Uterus (tissue), 3 donors: ENCODE measurements at regions not wholly inside any gene's neighbourhood (a gene's known extent, or its start where the extent isn't known, plus 50 kb on each side); places are given as distances from the start of the nearest gene placed in this dataset.

Experiments used
- DNase-seq, 2 donors: peaks; one replicate each; pipeline ENCODE4 v3.0.0-alpha.2; 2019 to 2020
- H3K27ac ChIP-seq, 2 donors: fragments of 200-600 bp; sonication (generic); 1 replicate in 1 of 2; 2 replicates in 1 of 2; pipeline ENCODE4 v1.5.1; 2016 to 2018
- H3K27me3 ChIP-seq, 2 donors: fragments of 200-600 bp; sonication (generic); one replicate each; pipeline ENCODE4 v1.5.1; 2018 to 2019; ENCODE audit warnings: control low read depth in 1 of 2
- H3K36me3 ChIP-seq, 2 donors: fragments of 200-600 bp; sonication (generic); one replicate each; pipeline ENCODE4 v1.5.1; 2019; ENCODE audit warnings: control low read depth in 1 of 2
- H3K4me1 ChIP-seq, 2 donors: fragments of 200-600 bp; sonication (generic); one replicate each; pipeline ENCODE4 v1.5.1; 2018 to 2019; ENCODE audit warnings: control low read depth in 1 of 2
- H3K4me3 ChIP-seq, 2 donors: fragments of 200-600 bp; sonication (generic); 1 replicate in 1 of 2; 2 replicates in 1 of 2; pipeline ENCODE4 v1.5.1; 2018 to 2019; ENCODE audit warnings: mild to moderate bottlenecking in 1 of 2
- H3K9me3 ChIP-seq, 2 donors: fragments of 200-600 bp; sonication (generic); one replicate each; pipeline ENCODE4 v1.5.1; 2019; ENCODE audit warnings: control low read depth in 1 of 2
- CTCF ChIP-seq, 4 experiments: fragments of 200-600 bp in 2 of 4; fragments of 450-650 bp in 2 of 4; sonication (generic) in 2 of 4; IDR thresholded peaks; one replicate each; pipeline ENCODE4 v1.5.1; 2016 to 2019; ENCODE audit warnings: antibody characterized with exemption in 4 of 4, mild to moderate bottlenecking in 2 of 4, moderate library complexity in 1 of 4
- POLR2A ChIP-seq, 2 donors: fragments of 450-650 bp; IDR thresholded peaks; one replicate each; pipeline ENCODE4 v1.6.1; 2016; ENCODE audit warnings: antibody characterized with exemption in 2 of 2, mild to moderate bottlenecking in 1 of 2, moderate library complexity in 1 of 2
- intact Hi-C: fragments of 100-400 bp; cut with DNase I; formaldehyde crosslinking; loops from one replicate; pipeline ENCODE4 v1.15.1; 2023; ENCODE audit warnings: low total_unique reads
- donor health status: DM: yes; HTN: yes; CAD: no.

- no peaks in the 10 kb centered on the region for H3K36me3 ChIP-seq
- no peaks in the 10 kb centered on the region for H3K9me3 ChIP-seq
- H3K27ac ChIP-seq: no peak overlapping the region
- DNase-seq: no peak
- no peaks in the 10 kb centered on the region for H3K4me1 ChIP-seq
- H3K4me3 ChIP-seq: no peak overlapping the region
- intact Hi-C loops: no loop called here
- TF ChIP-seq POLR2A (IDR thresholded peaks at IDR 0.05): no peak
- no peak for TF ChIP-seq CTCF (IDR thresholded peaks at IDR 0.05)
- no peaks in the 10 kb centered on the region for H3K27me3 ChIP-seq
These were observed 782.4 kb upstream of the EYS start for GRCh38 chr6:66489269-66489987.

GRCh38 chr6:66481216-66481615 is 774.2 kb upstream of the EYS start:
- Histone ChIP-seq H3K4me3 (no peak overlapping the region), H3K9me3 (no peaks in the 10 kb centered on the region)
- intact Hi-C loops: no loop called here

GRCh38 chr6:66478705-66479104 is 771.7 kb upstream of the EYS start:
- TF ChIP-seq POLR2A (IDR thresholded peaks at IDR 0.05): no peak
- TF ChIP-seq CTCF (IDR thresholded peaks at IDR 0.05): no peak
- H3K36me3 ChIP-seq: no peaks in the 10 kb centered on the region
- intact Hi-C loops: no loop called here
- no peaks in the 10 kb centered on the region for H3K4me1 ChIP-seq
- DNase-seq: no peak
- no peaks in the 10 kb centered on the region for H3K27me3 ChIP-seq
- H3K4me3 ChIP-seq: no peak overlapping the region
- no peaks in the 10 kb centered on the region for H3K9me3 ChIP-seq
- H3K27ac ChIP-seq: no peak overlapping the region

More at GRCh38 chr6:66481216-66481615, 774.2 kb upstream of the EYS start:
- no peaks in the 10 kb centered on the region for H3K4me1 ChIP-seq
- DNase-seq: no peak
- H3K27me3 ChIP-seq: no peaks in the 10 kb centered on the region
- TF ChIP-seq CTCF (IDR thresholded peaks at IDR 0.05) (no peak), POLR2A (IDR thresholded peaks at IDR 0.05) (no peak)
- no peaks in the 10 kb centered on the region for H3K36me3 ChIP-seq
- H3K27ac ChIP-seq: no peak overlapping the region

- TF ChIP-seq POLR2A (IDR thresholded peaks at IDR 0.05): no peak
- no peak for TF ChIP-seq CTCF (IDR thresholded peaks at IDR 0.05)
- Histone ChIP-seq H3K4me1 (no peaks in the 10 kb centered on the region), H3K4me3 (no peak overlapping the region), H3K27ac (no peak overlapping the region), H3K9me3 (no peaks in the 10 kb centered on the region), H3K27me3 (no peaks in the 10 kb centered on the region), H3K36me3 (no peaks in the 10 kb centered on the region)
- DNase-seq: no peak
- intact Hi-C loops: no loop called here
These were observed 728.3 kb upstream of the EYS start for GRCh38 chr6:66435321-66435720.

- Histone ChIP-seq H3K36me3 (no peaks in the 10 kb centered on the region), H3K4me1 (no peaks in the 10 kb centered on the region), H3K9me3 (no peaks in the 10 kb centered on the region), H3K27ac (no peak overlapping the region), H3K4me3 (no peak overlapping the region), H3K27me3 (no peaks in the 10 kb centered on the region)
- DNase-seq: no peak
- TF ChIP-seq POLR2A (IDR thresholded peaks at IDR 0.05) (no peak), CTCF (IDR thresholded peaks at IDR 0.05) (no peak)
- intact Hi-C loops: no loop called here
These were observed 722.2 kb upstream of the EYS start for GRCh38 chr6:66429210-66429609.
